HG03378 (cell line): ENCODE measurements at regions not wholly inside any gene's neighbourhood (a gene's known extent, or its start where the extent isn't known, plus 50 kb on each side); places are given as distances from the start of the nearest gene placed in this dataset.

Experiments
- ATAC-seq: cut with Tn5 transposase; IDR thresholded peaks from one replicate; pipeline ENCODE4 v1.9.1; 2021; ENCODE audit warnings: mild to moderate bottlenecking, moderate library complexity; ENCODE audit not compliant: unreplicated experiment

- ATAC-seq, result no peak
These were observed 55.0 kb upstream of the PCED1B start for GRCh38 chr12:47024463-47024862.

GRCh38 chr12:47025349-47025748 lies 54.1 kb upstream of the PCED1B start:
- no peak for ATAC-seq

- no peak for ATAC-seq
These were observed 53.6 kb upstream of the PCED1B start for GRCh38 chr12:47025798-47026197.

GRCh38 chr12:47026291-47026690 lies 53.1 kb upstream of the PCED1B start:
- no peak for ATAC-seq
